ENCODE measurements at regions not wholly inside any gene's neighbourhood (a gene's known extent, or its start where the extent isn't known, plus 50 kb on each side); places are given as distances from the start of the nearest gene placed in this dataset.

DNA sequence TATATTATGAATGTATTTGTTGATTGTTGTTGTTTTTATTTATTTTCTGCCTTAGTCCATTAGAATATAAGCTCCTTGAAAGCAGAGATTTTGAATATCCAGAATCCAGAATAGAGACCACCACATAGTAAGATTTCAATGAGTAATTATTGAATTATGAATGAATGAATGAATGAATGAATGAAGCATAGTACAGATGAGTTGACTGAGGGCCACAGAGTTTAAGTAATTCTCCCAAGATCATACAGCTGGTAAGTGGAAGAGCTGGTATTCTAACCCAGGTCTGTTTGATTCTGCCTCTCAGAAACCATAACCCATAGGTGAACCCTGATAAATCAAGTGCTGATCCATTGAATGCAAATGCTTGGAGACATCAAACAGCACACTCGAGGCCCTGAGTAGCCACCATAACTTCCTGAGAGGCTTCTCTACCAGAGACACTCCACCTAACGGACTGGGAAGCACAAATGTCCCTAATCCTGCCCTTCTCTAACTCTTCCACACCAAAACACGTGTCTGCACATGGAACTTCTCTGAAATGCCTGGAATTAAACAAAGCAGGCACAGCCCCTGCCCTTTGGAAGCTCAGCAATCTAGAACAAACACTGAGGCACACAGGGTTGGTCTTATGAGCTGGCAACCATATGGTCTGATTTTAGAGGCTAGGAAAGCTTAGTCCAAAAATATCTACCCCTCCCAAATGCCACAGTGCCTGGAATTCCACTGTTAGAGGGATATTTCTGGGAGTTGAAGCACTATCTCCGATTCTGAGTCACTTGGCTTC, 190.1 kb downstream of the FOXO1 start:
- TF ChIP-seq, protein P1, sequence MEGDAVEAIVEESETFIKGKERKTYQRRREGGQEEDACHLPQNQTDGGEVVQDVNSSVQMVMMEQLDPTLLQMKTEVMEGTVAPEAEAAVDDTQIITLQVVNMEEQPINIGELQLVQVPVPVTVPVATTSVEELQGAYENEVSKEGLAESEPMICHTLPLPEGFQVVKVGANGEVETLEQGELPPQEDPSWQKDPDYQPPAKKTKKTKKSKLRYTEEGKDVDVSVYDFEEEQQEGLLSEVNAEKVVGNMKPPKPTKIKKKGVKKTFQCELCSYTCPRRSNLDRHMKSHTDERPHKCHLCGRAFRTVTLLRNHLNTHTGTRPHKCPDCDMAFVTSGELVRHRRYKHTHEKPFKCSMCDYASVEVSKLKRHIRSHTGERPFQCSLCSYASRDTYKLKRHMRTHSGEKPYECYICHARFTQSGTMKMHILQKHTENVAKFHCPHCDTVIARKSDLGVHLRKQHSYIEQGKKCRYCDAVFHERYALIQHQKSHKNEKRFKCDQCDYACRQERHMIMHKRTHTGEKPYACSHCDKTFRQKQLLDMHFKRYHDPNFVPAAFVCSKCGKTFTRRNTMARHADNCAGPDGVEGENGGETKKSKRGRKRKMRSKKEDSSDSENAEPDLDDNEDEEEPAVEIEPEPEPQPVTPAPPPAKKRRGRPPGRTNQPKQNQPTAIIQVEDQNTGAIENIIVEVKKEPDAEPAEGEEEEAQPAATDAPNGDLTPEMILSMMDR (conservative IDR thresholded peaks at IDR 0.05) = no peak
- H3K27ac ChIP-seq = no peak overlapping the region

DNA sequence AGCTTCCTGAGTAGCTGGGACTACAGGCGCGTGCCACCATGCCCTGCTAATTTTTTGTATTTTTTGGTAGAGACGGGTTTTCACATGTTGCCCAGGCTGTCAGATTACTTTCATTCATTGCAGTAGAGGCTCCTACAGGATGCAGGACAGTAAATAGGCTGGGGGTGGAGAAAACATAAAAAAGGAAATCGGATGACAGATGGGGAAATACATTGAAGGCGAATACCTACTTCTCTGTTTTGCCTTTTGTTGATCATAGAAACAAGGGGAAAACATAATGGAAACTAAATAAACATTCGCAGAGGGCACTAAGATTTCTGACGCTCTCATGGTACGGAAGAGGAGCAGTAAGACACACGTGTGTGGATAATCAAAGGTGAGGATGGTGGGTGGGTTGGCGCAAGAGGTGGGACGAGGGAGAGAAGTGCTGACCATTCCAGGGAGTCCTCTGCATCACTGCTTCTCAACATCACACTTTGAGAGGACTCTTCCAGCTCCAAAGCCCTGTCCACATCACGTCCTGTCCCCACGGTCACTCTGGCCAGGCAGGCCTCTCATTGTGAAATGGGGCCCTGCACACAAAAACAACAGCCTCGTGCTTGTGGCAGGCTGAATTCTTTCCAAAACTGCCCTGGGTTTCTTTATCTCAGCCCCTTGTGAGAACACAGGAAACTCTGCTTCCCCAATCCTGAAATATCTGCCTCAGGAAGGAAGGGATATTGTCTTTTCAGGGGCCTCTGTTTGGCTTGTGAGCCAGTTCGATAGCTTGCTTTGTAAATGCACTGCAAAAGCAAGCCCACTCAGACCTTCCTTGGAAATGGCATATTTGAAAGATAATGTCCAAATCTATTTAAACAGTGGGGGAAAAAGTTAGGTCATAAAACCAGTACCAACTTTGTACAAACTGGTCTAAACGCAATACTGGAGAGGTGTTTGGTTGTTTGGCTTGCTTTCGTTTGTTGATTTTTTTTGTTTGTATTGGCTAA, 188.5 kb downstream of the FOXO1 start:
- TF ChIP-seq, protein P1 (conservative IDR thresholded peaks at IDR 0.05) = no peak
- peak overlapping the region; percentile 59 for H3K27ac ChIP-seq

DNA sequence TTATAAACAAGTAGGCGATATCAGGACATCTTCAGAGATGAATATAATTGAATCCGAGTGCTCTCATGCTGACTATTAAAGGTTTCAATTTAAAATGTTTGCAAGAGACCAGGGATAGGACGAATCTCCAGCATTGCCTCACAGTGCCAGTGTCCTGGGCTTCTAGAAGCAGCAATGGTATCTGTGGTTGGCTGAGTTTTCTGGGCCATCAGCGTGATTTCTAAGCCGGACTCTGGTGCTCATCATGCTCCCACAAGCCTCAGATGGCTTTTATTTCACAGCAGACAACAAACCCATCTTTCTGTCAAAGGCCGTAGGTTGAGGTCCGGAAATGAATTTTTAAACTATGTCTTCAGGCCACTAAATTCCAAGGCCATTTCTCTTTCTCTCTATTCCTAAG, 187.7 kb downstream of the FOXO1 start:
- TF ChIP-seq, protein P1 (conservative IDR thresholded peaks at IDR 0.05) = no peak
- peak overlapping the region; percentile 59 for H3K27ac ChIP-seq

- TF ChIP-seq, protein P1 (conservative IDR thresholded peaks at IDR 0.05) = no peak
- H3K27ac ChIP-seq = no peak overlapping the region
Measured at GRCh38 chr13:40479196-40479845, 187.1 kb downstream of the FOXO1 start.

DNA sequence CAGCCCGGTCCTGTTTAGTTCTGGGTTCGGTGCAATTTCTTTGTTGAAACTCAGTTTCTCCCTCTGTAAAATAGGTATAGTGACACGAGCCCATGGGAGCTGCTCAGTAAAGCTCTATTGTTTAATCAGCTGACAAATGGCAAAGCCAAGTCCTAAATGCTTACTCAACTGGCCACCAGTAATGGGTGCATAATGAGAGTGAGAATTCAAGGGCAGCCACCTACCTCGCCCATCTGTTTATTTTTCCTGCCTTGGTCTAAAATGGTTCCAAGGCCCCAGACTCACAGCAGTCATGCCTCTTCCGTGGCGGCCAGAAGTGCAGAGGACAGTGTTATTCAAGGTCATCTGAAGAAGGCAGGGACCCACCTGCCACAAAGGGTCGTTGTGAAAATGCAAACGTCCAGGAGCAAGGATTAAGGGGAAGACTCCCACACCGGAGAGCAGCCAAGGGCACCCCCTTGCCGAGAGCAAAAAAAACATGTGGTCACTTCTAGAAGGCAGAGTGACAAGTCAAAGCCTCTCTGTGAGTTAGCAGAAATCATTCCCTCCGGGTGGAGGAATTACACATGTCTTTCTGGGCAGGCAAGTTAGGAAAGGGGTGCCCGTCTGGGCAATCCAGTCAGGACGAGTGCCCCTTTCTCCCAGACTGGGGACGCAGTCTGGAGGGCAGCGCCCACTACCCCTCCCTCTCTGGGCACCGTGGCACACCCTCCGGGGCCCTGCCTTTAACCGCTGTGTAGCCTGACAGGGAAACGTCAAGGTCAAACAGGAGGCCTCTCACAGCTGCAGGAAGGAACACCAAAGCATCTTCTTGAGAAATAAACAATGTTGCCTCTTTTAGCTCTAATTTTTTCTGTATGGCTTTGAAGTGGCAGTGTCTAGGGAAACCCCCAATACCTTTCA, 186.2 kb downstream of the FOXO1 start:
- TF ChIP-seq, protein P1 (conservative IDR thresholded peaks at IDR 0.05) = no peak
- H3K27ac ChIP-seq = no peak overlapping the region

DNA sequence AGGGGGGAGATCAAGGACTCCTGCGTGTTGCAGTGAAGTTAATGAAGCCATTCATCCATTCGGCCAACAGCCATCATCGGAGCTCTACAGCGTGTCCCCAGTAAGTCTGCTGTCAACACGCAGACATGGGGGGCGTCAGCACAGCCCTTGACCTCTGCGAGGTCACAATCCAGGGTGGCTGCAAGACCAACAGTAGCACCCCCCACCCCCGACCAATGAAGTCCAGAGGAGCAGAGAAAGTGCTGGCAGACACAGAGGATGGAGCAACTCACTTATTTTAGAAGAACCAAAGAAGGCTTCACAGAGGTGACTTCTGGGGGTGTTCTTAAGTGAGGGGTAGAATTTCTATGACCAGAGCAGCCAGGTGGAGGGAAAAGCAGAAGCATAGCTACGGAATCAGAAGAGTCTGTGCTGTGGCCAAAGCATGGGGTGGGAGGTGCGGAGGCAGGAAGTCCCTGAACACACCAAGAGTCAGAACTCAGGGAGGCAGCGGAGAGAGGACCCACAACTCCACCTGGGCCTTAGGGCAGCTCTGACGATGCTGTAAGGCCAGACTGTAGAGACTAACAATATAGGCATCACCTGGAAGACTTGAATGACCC, 185.4 kb downstream of the FOXO1 start:
- no peak overlapping the region for H3K27ac ChIP-seq
- TF ChIP-seq, protein P1 (conservative IDR thresholded peaks at IDR 0.05) = no peak

Data from VCaP (cell line).